GM20000 (cell line): ENCODE measurements at regions not wholly inside any gene's neighbourhood (a gene's known extent, or its start where the extent isn't known, plus 50 kb on each side); places are given as distances from the start of the nearest gene placed in this dataset.

ENCODE experiments used
- DNase-seq: peaks from one replicate; pipeline ENCODE4 v3.0.0; 2012; ENCODE audit warnings: low spot score
- CTCF ChIP-seq: IDR thresholded peaks from 2 replicates; pipeline ENCODE4 v1.5.1; 2012; ENCODE audit warnings: mild to moderate bottlenecking, control low read depth; ENCODE audit errors: extremely low read depth, missing control alignments

- TF ChIP-seq CTCF = no peak
Observed at GRCh38 chr5:68407311-68408239, 192.0 kb downstream of the PIK3R1 start.

GRCh38 chr5:68408345-68408871 is 192.9 kb downstream of the PIK3R1 start:
- DNase-seq = no peak
- TF ChIP-seq CTCF = no peak

More at GRCh38 chr5:68407311-68408239, 192.0 kb downstream of the PIK3R1 start:
- no peak for DNase-seq

- no peak for TF ChIP-seq CTCF
- no peak for DNase-seq
Observed at GRCh38 chr5:68409259-68409658, 193.7 kb downstream of the PIK3R1 start.

- no peak for TF ChIP-seq CTCF
- DNase-seq = no peak
Observed at GRCh38 chr5:68411161-68411560, 195.6 kb downstream of the PIK3R1 start.

- DNase-seq = no peak
- TF ChIP-seq CTCF = no peak
Observed at GRCh38 chr5:68415177-68416085, 199.9 kb downstream of the PIK3R1 start.

- TF ChIP-seq CTCF = no peak
Observed at GRCh38 chr5:68416714-68417113, 201.2 kb downstream of the PIK3R1 start.

GRCh38 chr5:68418201-68418600 is 202.6 kb downstream of the PIK3R1 start:
- TF ChIP-seq CTCF = no peak
- no peak for DNase-seq

More at GRCh38 chr5:68416714-68417113, 201.2 kb downstream of the PIK3R1 start:
- DNase-seq = no peak
